H1 (cell line): ENCODE measurements at regions not wholly inside any gene's neighbourhood (a gene's known extent, or its start where the extent isn't known, plus 50 kb on each side); places are given as distances from the start of the nearest gene placed in this dataset.

Source experiments
- CTCF ChIA-PET: fragments of 300-600 bp; sonication (Branson Sonifier 250); formaldehyde crosslinking; loops from one replicate; lab custom pipeline; 2021; ENCODE audit not compliant: partially characterized antibody; lab: Charles Lee
- POLR2A ChIA-PET: fragments of 300-600 bp; sonication (Branson Sonifier 250); formaldehyde crosslinking; loops from one replicate; lab custom pipeline; 2021; ENCODE audit warnings: inconsistent platforms; ENCODE audit not compliant: partially characterized antibody; lab: Charles Lee
- DNase-seq, 2 experiments: peaks; one replicate each; pipeline versions ENCODE4 v3.0.0 to v3.0.0-alpha.2; 2010 to 2022; ENCODE audit warnings: low spot score in 2 of 2, low read depth in 1 of 2, mixed read lengths in 1 of 2
- FAIRE-seq: peaks from 2 replicates; lab custom pipeline; 2011; peaks lifted over from hg19 to GRCh38; lab: Jason Lieb, UNC
- H2AFZ ChIP-seq: 2 replicates; pipeline ENCODE4 v1.8.1; 2012; ENCODE audit warnings: low read length, inconsistent platforms
- H2AK5ac ChIP-seq: 2 replicates; pipeline ENCODE4 v1.6.1; 2013; ENCODE audit warnings: low read depth, low read length
- H2BK120ac ChIP-seq: replicated peaks from 2 replicates; pipeline ENCODE3; 2013; ENCODE audit warnings: low read depth, low read length, inconsistent platforms
- H2BK12ac ChIP-seq: 2 replicates; pipeline ENCODE4 v1.6.1; 2013; ENCODE audit warnings: low read depth, low read length
- H2BK15ac ChIP-seq: 2 replicates; pipeline ENCODE4 v1.6.1; 2013; ENCODE audit warnings: low read length
- H2BK20ac ChIP-seq: 2 replicates; pipeline ENCODE4 v1.6.1; 2013; ENCODE audit warnings: low read length
- H2BK5ac ChIP-seq: 2 replicates; pipeline ENCODE4 v1.6.1; 2013; ENCODE audit warnings: low read depth, low read length
- H3K14ac ChIP-seq: 2 replicates; pipeline ENCODE4 v1.6.1; 2013; ENCODE audit warnings: inconsistent platforms; ENCODE audit not compliant: insufficient read length
- H3K18ac ChIP-seq: 2 replicates; pipeline ENCODE4 v1.6.1; 2013; ENCODE audit warnings: low read length; ENCODE audit errors: extremely low read depth
- H3K23ac ChIP-seq: 2 replicates; pipeline ENCODE4 v1.6.1; 2013; ENCODE audit warnings: inconsistent platforms; ENCODE audit not compliant: insufficient read length
- H3K23me2 ChIP-seq: 2 replicates; pipeline ENCODE4 v1.6.1; 2013; ENCODE audit warnings: low read depth, low read length
- H3K27ac ChIP-seq: 2 replicates; pipeline ENCODE4 v1.6.1; 2011; ENCODE audit warnings: low read depth, low read length, inconsistent platforms
- H3K27me3 ChIP-seq, 4 experiments: replicated peaks in 1 of 4; 1 replicate in 1 of 4; 2 replicates in 3 of 4; pipeline versions ENCODE4 v1.6.1 to v1.8.1; 2011 to 2013; ENCODE audit warnings: low read length in 3 of 4, mild to moderate bottlenecking in 3 of 4, inconsistent platforms in 2 of 4, mixed read lengths in 2 of 4, moderate library complexity in 1 of 4; ENCODE audit not compliant: control insufficient read depth in 3 of 4, insufficient read depth in 3 of 4; ENCODE audit errors: extremely low read depth in 1 of 4
- H3K36me3 ChIP-seq, 4 experiments: 2 replicates each; pipeline versions ENCODE4 v1.6.1 to v1.8.1; 2011 to 2013; ENCODE audit warnings: mild to moderate bottlenecking in 4 of 4, low read length in 3 of 4, moderate library complexity in 2 of 4, control low read depth in 1 of 4, inconsistent platforms in 1 of 4; ENCODE audit not compliant: insufficient read depth in 4 of 4, control insufficient read depth in 2 of 4
- H3K4ac ChIP-seq: replicated peaks from 2 replicates; pipeline ENCODE3; 2013; ENCODE audit warnings: low read length, low read depth, mixed read lengths, inconsistent platforms; ENCODE audit not compliant: insufficient read length
- H3K4me1 ChIP-seq, 4 experiments: replicated peaks in 1 of 4; 1 replicate in 1 of 4; 2 replicates in 3 of 4; pipeline versions ENCODE4 v1.6.1 to v1.8.1; 2011 to 2013; ENCODE audit warnings: low read length in 3 of 4, inconsistent platforms in 2 of 4, mixed read lengths in 1 of 4; ENCODE audit not compliant: insufficient read depth in 4 of 4, control insufficient read depth in 3 of 4
- H3K4me2 ChIP-seq, 2 experiments: 2 replicates each; pipeline versions ENCODE4 v1.6.1 to v1.8.1; 2011 to 2013; ENCODE audit warnings: low read depth in 2 of 2, low read length in 2 of 2, control low read depth in 1 of 2, inconsistent platforms in 1 of 2, mild to moderate bottlenecking in 1 of 2; ENCODE audit not compliant: insufficient read depth in 1 of 2
- H3K4me3 ChIP-seq, 4 experiments: fragments of 200-600, 300-600 bp in 1 of 4; sonication (generic), shearing (Covaris generic), sonication (Bioruptor Twin) in 1 of 4; 2 replicates each; pipeline versions ENCODE4 v1.5.1 to v1.8.1; 2011 to 2016; ENCODE audit warnings: low read length in 4 of 4, low read depth in 3 of 4, control low read depth in 2 of 4, inconsistent platforms in 2 of 4, mild to moderate bottlenecking in 2 of 4, mixed read lengths in 1 of 4, moderate library complexity in 1 of 4; ENCODE audit not compliant: insufficient read depth in 2 of 4; ENCODE audit errors: extremely low read depth in 1 of 4
- H3K56ac ChIP-seq: replicated peaks from 2 replicates; pipeline ENCODE3; 2013; ENCODE audit warnings: low read depth, mild to moderate bottlenecking, mixed read lengths, low read length, inconsistent platforms; ENCODE audit not compliant: insufficient read length
- H3K79me1 ChIP-seq: 2 replicates; pipeline ENCODE4 v1.6.1; 2013; ENCODE audit warnings: low read depth, low read length, control low read depth
- H3K79me2 ChIP-seq, 2 experiments: 2 replicates each; pipeline versions ENCODE4 v1.6.1 to v1.8.1; 2012 to 2013; ENCODE audit warnings: low read length in 2 of 2, mild to moderate bottlenecking in 2 of 2, inconsistent platforms in 1 of 2; ENCODE audit not compliant: insufficient read depth in 2 of 2, control insufficient read depth in 1 of 2
- H3K9ac ChIP-seq, 4 experiments: replicated peaks in 1 of 4; 1 replicate in 1 of 4; 2 replicates in 3 of 4; pipeline versions ENCODE4 v1.6.1 to v1.8.1; 2011 to 2013; ENCODE audit warnings: low read depth in 3 of 4, low read length in 3 of 4, control low read depth in 2 of 4, mild to moderate bottlenecking in 2 of 4, moderate library complexity in 2 of 4, inconsistent platforms in 1 of 4; ENCODE audit errors: extremely low read depth in 1 of 4
- H3K9me3 ChIP-seq, 2 experiments: 2 replicates each; pipeline versions ENCODE4 v1.6.1 to v1.8.1; 2012 to 2013; ENCODE audit warnings: mild to moderate bottlenecking in 2 of 2, moderate library complexity in 2 of 2, control low read depth in 1 of 2, inconsistent platforms in 1 of 2, low read depth in 1 of 2, low read length in 1 of 2, mixed read lengths in 1 of 2; ENCODE audit not compliant: insufficient read depth in 2 of 2
- H4K20me1 ChIP-seq, 2 experiments: replicated peaks in 1 of 2; 2 replicates each; pipeline versions ENCODE3 to v1.8.1; 2011 to 2013; ENCODE audit warnings: inconsistent platforms in 2 of 2, low read length in 2 of 2, mild to moderate bottlenecking in 1 of 2; ENCODE audit not compliant: insufficient read depth in 2 of 2, control insufficient read depth in 1 of 2
- H4K5ac ChIP-seq: 2 replicates; pipeline ENCODE4 v1.6.1; 2013; ENCODE audit warnings: low read length, low read depth, mixed read lengths, inconsistent platforms; ENCODE audit not compliant: insufficient read length
- H4K8ac ChIP-seq: 2 replicates; pipeline ENCODE4 v1.8.0; 2013; ENCODE audit warnings: mild to moderate bottlenecking, moderate library complexity, low read length, inconsistent platforms; ENCODE audit not compliant: insufficient read depth; ENCODE audit errors: extremely low read depth
- H4K91ac ChIP-seq: replicated peaks from 2 replicates; pipeline ENCODE3; 2013; ENCODE audit warnings: low read length, mixed read lengths, inconsistent platforms; ENCODE audit not compliant: insufficient read length
- CEBPB ChIP-seq: IDR thresholded peaks from 2 replicates; pipeline ENCODE4 v1.6.1; 2012; ENCODE audit warnings: low read depth, low read length
- CTCF ChIP-seq, 3 experiments: IDR thresholded peaks; 1 replicate in 2 of 3; 2 replicates in 1 of 3; pipeline versions ENCODE4 v1.5.1 to v1.6.1; 2011; ENCODE audit warnings: low read length in 3 of 3, mild to moderate bottlenecking in 3 of 3, inconsistent platforms in 2 of 3, low read depth in 1 of 3, moderate library complexity in 1 of 3; ENCODE audit not compliant: insufficient read depth in 1 of 3; ENCODE audit errors: control extremely low read depth in 1 of 3
- E2F6 ChIP-seq: IDR thresholded peaks from 2 replicates; pipeline ENCODE4 v1.6.1; 2012; ENCODE audit warnings: inconsistent platforms
- HDAC6 ChIP-seq: IDR thresholded peaks from one replicate; pipeline ENCODE4 v1.7.1; 2012; ENCODE audit warnings: low read depth, mild to moderate bottlenecking, inconsistent platforms, low read length, moderate library complexity
- SAP30 ChIP-seq: fragments of 300-600 bp; sonication (generic); IDR thresholded peaks from 2 replicates; pipeline ENCODE4 v1.7.1; 2012; ENCODE audit warnings: low read length, moderate library complexity, mild to moderate bottlenecking, inconsistent platforms; ENCODE audit not compliant: insufficient read depth, insufficient replicate concordance
- TCF12 ChIP-seq: IDR thresholded peaks from 2 replicates; pipeline ENCODE4 v1.6.1; 2011; ENCODE audit warnings: low read depth, mild to moderate bottlenecking, low read length
- TEAD4 ChIP-seq: IDR thresholded peaks from 2 replicates; pipeline ENCODE4 v1.6.1; 2012; ENCODE audit warnings: low read depth, low read length, inconsistent platforms, mixed read lengths

- Histone ChIP-seq H4K5ac (no peak overlapping the region), H4K91ac (no peak overlapping the region), H2BK15ac (no peak overlapping the region), H2AFZ (no peak overlapping the region), H3K9me3 (no peaks in the 10 kb centered on the region), H2BK12ac (no peak overlapping the region), H4K20me1 (no peaks in the 10 kb centered on the region), H3K4me1 (no peaks in the 10 kb centered on the region), H4K8ac (no peak overlapping the region)
- POLR2A ChIA-PET: interaction anchor here (0.6 kb wide), 1 partner anchor 379 kb away, joined by 4 read pairs; no protein-coding TSS in a partner anchor
- no peak for DNase-seq
- TF ChIP-seq TEAD4: no peak
- no peak for TF ChIP-seq SAP30
- no peak for TF ChIP-seq E2F6
- TF ChIP-seq CEBPB: no peak
- TF ChIP-seq TCF12: no peak
- TF ChIP-seq HDAC6: no peak
- TF ChIP-seq CTCF (IDR thresholded peaks at IDR 0.05; ENCODE audit: control extremely low read depth in 1 of 3, insufficient read depth in 1 of 3, low read depth in 1 of 3, low read length in 3 of 3): no peak
- TF ChIP-seq, all 59 proteins: peak for 0
- Histone ChIP-seq H3K18ac (no peak overlapping the region), H3K56ac (no peak overlapping the region), H3K9ac (no peak overlapping the region), H3K23me2 (no peaks in the 10 kb centered on the region), H3K27ac (no peak overlapping the region), H2BK5ac (no peak overlapping the region), H3K4me2 (no peak overlapping the region), H2BK20ac (no peak overlapping the region), H3K79me1 (no peaks in the 10 kb centered on the region), H3K14ac (no peak overlapping the region), H3K4ac (no peak overlapping the region), H2AK5ac (no peak overlapping the region), H3K36me3 (no peaks in the 10 kb centered on the region), H3K4me3 (no peak overlapping the region), H3K27me3 (no peaks in the 10 kb centered on the region), H3K23ac (no peak overlapping the region), H2BK120ac (no peak overlapping the region), H3K79me2 (no peaks in the 10 kb centered on the region)
- CTCF ChIA-PET: interaction anchor here (0.6 to 1.0 kb wide), 5 partner anchors 22 to 1676 kb away, joined by 3 to 5 read pairs (median 3); no protein-coding TSS in a partner anchor
- FAIRE-seq: no peak
Observed at GRCh38 chr3:144054766-144055165, 83.1 kb downstream of the DIPK2A start.
